ENCODE measurements at regions not wholly inside any gene's neighbourhood (a gene's known extent, or its start where the extent isn't known, plus 50 kb on each side); places are given as distances from the start of the nearest gene placed in this dataset.
"Not testable (repeated sequence)": the region's sequence is repeated elsewhere in the genome, so short reads cannot be mapped to it uniquely, and the experiment has no call there.

- peaks cover 0 to 2% of the 10 kb centered on the region in 2 donors for H3K9me3 ChIP-seq (ENCODE audit: control insufficient read depth in 2 of 2, insufficient read depth in 1 of 2, low read length in 1 of 2)
- H3K4me3 ChIP-seq (ENCODE audit: low read length in 2 of 2): no peak overlapping the region
- H3K27me3 ChIP-seq (ENCODE audit: control insufficient read depth in 2 of 2, insufficient read depth in 1 of 2, low read length in 1 of 2): no peaks in the 10 kb centered on the region
- no peak overlapping the region for H3K27ac ChIP-seq (ENCODE audit: low read depth in 1 of 2, low read length in 1 of 2)
- H3K4me1 ChIP-seq (ENCODE audit: control insufficient read depth in 2 of 2, insufficient read depth in 2 of 2, low read length in 2 of 2): no peaks in the 10 kb centered on the region
- WGBS: 91% methylated on average over 5 of the region's 5 CpGs
- no peaks in the 10 kb centered on the region for H3K36me3 ChIP-seq (ENCODE audit: control insufficient read depth in 2 of 2, insufficient read depth in 2 of 2, low read length in 1 of 2)
- no peak for DNase-seq (ENCODE audit: low read depth in 6 of 9, low spot score in 9 of 9)
Measured at GRCh38 chr4:187387739-187388138, 607.8 kb upstream of the ZFP42 start.

DNA sequence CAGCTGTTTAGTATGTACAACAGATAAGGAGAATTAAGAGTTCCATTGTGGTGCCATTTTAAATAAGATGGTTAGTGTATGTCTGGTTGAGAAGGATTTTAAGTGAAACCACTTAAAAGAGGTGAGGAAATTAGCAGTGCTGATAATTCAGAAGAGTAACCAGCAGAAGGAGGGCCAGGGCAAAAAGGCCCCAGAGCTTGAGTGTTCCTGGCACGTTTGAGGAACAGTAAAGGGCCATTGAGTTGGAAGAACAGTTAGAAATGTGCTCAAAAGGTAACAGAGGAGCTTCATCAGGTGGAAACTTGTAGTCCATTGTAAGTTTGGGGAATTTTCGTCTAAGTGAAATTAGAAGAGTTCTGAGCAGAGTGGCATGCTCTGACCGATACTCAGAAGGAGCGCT lies 606.2 kb upstream of the ZFP42 start:
- peaks cover 0 to 2% of the 10 kb centered on the region in 2 donors for H3K9me3 ChIP-seq (ENCODE audit: control insufficient read depth in 2 of 2, insufficient read depth in 1 of 2, low read length in 1 of 2)
- DNase-seq (ENCODE audit: low read depth in 6 of 9, low spot score in 9 of 9): no peak
- H3K27ac ChIP-seq (ENCODE audit: low read depth in 1 of 2, low read length in 1 of 2): no peak overlapping the region
- no peaks in the 10 kb centered on the region for H3K27me3 ChIP-seq (ENCODE audit: control insufficient read depth in 2 of 2, insufficient read depth in 1 of 2, low read length in 1 of 2)
- WGBS: 79% methylated on average over 4 of the region's 4 CpGs
- no peaks in the 10 kb centered on the region for H3K36me3 ChIP-seq (ENCODE audit: control insufficient read depth in 2 of 2, insufficient read depth in 2 of 2, low read length in 1 of 2)
- no peaks in the 10 kb centered on the region for H3K4me1 ChIP-seq (ENCODE audit: control insufficient read depth in 2 of 2, insufficient read depth in 2 of 2, low read length in 2 of 2)
- no peak overlapping the region for H3K4me3 ChIP-seq (ENCODE audit: low read length in 2 of 2)

DNA sequence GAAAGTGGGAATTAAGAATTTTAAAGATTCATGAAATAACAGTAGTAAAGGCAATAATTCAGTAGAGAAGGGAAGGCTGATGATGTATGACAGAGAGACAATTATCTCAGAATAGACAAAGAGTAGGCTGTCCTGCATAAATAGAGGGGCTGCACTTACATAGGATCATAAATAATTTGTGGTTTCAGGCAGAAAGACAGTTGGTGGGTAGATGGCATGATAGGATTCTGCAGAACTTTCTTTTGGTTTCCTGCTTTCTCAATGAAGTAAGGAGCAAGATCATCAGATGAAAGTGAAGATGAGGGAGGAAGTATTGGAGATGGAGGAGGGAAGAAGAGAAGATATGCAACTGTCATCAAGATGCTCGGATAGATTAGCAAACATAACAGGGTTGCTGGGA lies 604.9 kb upstream of the ZFP42 start:
- Histone ChIP-seq H3K4me3 (ENCODE audit: low read length in 2 of 2) (no peak overlapping the region), H3K27ac (ENCODE audit: low read depth in 1 of 2, low read length in 1 of 2) (no peak overlapping the region), H3K36me3 (ENCODE audit: control insufficient read depth in 2 of 2, insufficient read depth in 2 of 2, low read length in 1 of 2) (no peaks in the 10 kb centered on the region), H3K27me3 (ENCODE audit: control insufficient read depth in 2 of 2, insufficient read depth in 1 of 2, low read length in 1 of 2) (no peaks in the 10 kb centered on the region), H3K4me1 (ENCODE audit: control insufficient read depth in 2 of 2, insufficient read depth in 2 of 2, low read length in 2 of 2) (no peaks in the 10 kb centered on the region), H3K9me3 (ENCODE audit: control insufficient read depth in 2 of 2, insufficient read depth in 1 of 2, low read length in 1 of 2) (peaks cover 0 to 2% of the 10 kb centered on the region in 2 donors)
- no peak for DNase-seq (ENCODE audit: low read depth in 6 of 9, low spot score in 9 of 9)
- 88% methylated on average over 1 of the region's 1 CpG for WGBS

DNA sequence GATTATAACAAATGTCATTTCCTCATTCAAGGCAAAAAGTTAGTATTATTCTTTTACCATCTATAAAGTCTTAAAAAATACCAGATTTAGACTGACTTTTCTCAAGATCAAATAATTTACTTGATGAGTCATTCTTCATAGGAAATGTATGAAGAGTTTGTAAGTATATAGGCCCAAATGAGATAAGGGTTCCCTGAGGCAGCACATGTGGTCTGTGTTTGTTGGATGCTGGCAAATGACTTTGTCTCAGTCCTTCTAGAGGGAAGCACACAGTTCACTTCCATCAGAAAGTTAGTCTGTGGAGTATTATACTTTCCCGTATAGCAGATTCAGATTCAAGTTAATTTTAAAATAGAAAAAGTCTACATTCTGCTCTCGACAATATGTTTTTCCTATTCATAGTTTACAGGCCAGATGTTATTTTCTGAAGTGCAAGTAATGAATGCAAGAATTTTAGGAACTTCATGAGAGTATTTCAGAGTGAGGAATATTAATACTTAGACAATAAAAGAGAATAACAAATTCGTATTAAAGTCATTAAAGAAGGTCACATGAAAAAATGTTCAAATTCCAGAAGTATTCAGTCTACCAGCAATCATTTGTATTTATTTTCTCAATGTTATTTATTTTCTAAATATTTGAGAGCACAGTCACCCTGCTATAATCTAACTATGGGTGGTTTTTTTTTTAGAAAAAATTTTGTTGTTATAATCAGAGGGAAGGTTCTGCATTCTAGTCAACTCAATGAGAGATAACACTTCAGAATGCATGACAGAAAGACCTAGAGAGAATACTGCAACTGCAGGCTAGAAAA lies 601.8 kb upstream of the ZFP42 start:
- no peaks in the 10 kb centered on the region for H3K4me1 ChIP-seq (ENCODE audit: control insufficient read depth in 2 of 2, insufficient read depth in 2 of 2, low read length in 2 of 2)
- DNase-seq (ENCODE audit: low read depth in 6 of 9, low spot score in 9 of 9): no peak
- H3K27me3 ChIP-seq (ENCODE audit: control insufficient read depth in 2 of 2, insufficient read depth in 1 of 2, low read length in 1 of 2): no peaks in the 10 kb centered on the region
- H3K27ac ChIP-seq (ENCODE audit: low read depth in 1 of 2, low read length in 1 of 2): no peak overlapping the region
- H3K4me3 ChIP-seq (ENCODE audit: low read length in 2 of 2): no peak overlapping the region
- WGBS: 85% methylated on average over 3 of the region's 3 CpGs
- no peaks in the 10 kb centered on the region for H3K36me3 ChIP-seq (ENCODE audit: control insufficient read depth in 2 of 2, insufficient read depth in 2 of 2, low read length in 1 of 2)
- peaks cover 0 to 2% of the 10 kb centered on the region in 2 donors for H3K9me3 ChIP-seq (ENCODE audit: control insufficient read depth in 2 of 2, insufficient read depth in 1 of 2, low read length in 1 of 2)

- no peak for DNase-seq (ENCODE audit: low read depth in 6 of 9, low spot score in 9 of 9)
- Histone ChIP-seq H3K4me1 (ENCODE audit: control insufficient read depth in 2 of 2, insufficient read depth in 2 of 2, low read length in 2 of 2) (no peaks in the 10 kb centered on the region), H3K27ac (ENCODE audit: low read depth in 1 of 2, low read length in 1 of 2) (no peak overlapping the region), H3K27me3 (ENCODE audit: control insufficient read depth in 2 of 2, insufficient read depth in 1 of 2, low read length in 1 of 2) (no peaks in the 10 kb centered on the region), H3K4me3 (ENCODE audit: low read length in 2 of 2) (no peak overlapping the region), H3K36me3 (ENCODE audit: control insufficient read depth in 2 of 2, insufficient read depth in 2 of 2, low read length in 1 of 2) (no peaks in the 10 kb centered on the region), H3K9me3 (ENCODE audit: control insufficient read depth in 2 of 2, insufficient read depth in 1 of 2, low read length in 1 of 2) (no peaks in the 10 kb centered on the region)
- 85% methylated on average over 6 of the region's 6 CpGs for WGBS
Measured at GRCh38 chr4:187396106-187396505, 599.5 kb upstream of the ZFP42 start.

- 93% methylated on average over 10 of the region's 10 CpGs for WGBS
- H3K4me1 ChIP-seq (ENCODE audit: control insufficient read depth in 2 of 2, insufficient read depth in 2 of 2, low read length in 2 of 2); H3K27me3 ChIP-seq (ENCODE audit: control insufficient read depth in 2 of 2, insufficient read depth in 1 of 2, low read length in 1 of 2); H3K27ac ChIP-seq (ENCODE audit: low read depth in 1 of 2, low read length in 1 of 2); H3K4me3 ChIP-seq (ENCODE audit: low read length in 2 of 2); DNase-seq (ENCODE audit: low read depth in 6 of 9, low spot score in 9 of 9); H3K36me3 ChIP-seq (ENCODE audit: control insufficient read depth in 2 of 2, insufficient read depth in 2 of 2, low read length in 1 of 2): not testable (repeated sequence)
- peaks cover 0 to 13% of the 10 kb centered on the region in 2 donors for H3K9me3 ChIP-seq (ENCODE audit: control insufficient read depth in 2 of 2, insufficient read depth in 1 of 2, low read length in 1 of 2)
Measured at GRCh38 chr4:187408447-187408846, 587.1 kb upstream of the ZFP42 start.

DNA sequence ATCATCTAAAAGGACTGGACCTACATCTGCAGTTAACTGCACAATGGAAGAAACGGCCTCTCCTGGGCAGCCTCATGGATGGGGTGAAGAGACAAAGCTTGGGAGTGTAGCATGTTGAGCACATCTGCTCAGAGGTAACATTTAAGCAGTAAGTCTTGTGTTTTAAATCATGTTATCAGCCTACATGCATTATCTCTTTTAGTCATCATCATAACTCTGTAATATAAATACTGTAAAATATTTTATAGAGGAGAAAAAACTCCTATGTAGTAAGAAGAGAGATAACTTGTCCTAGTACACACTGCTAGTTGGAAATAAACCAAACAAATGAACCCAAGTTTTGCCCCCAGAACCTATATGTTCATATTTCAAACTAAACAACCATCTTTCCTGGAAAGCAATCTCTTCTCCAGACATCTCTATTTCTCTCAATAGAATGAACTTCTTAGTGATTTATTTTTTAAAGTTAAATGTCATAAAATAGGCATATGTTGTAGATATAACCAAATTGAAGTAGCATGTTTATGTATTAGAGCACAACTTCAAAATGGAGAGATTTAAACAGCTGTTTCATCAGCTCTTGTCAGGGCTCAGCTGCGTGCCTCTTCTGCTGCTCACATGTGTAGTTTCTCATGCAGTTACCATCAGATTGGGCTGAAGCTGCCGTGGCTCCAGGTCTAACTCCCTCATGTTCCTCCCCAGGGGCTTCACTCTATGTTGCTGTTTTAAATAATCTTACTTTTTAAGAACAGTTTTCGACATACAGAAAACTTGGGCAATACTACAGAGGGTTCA lies 581.8 kb upstream of the ZFP42 start:
- 85% methylated on average over 4 of the region's 4 CpGs for WGBS
- no peak for DNase-seq (ENCODE audit: low read depth in 6 of 9, low spot score in 9 of 9)
- Histone ChIP-seq H3K27me3 (ENCODE audit: control insufficient read depth in 2 of 2, insufficient read depth in 1 of 2, low read length in 1 of 2) (no peaks in the 10 kb centered on the region), H3K36me3 (ENCODE audit: control insufficient read depth in 2 of 2, insufficient read depth in 2 of 2, low read length in 1 of 2) (no peaks in the 10 kb centered on the region), H3K9me3 (ENCODE audit: control insufficient read depth in 2 of 2, insufficient read depth in 1 of 2, low read length in 1 of 2) (no peaks in the 10 kb centered on the region), H3K4me3 (ENCODE audit: low read length in 2 of 2) (no peak overlapping the region), H3K27ac (ENCODE audit: low read depth in 1 of 2, low read length in 1 of 2) (no peak overlapping the region), H3K4me1 (ENCODE audit: control insufficient read depth in 2 of 2, insufficient read depth in 2 of 2, low read length in 2 of 2) (no peaks in the 10 kb centered on the region)

DNA sequence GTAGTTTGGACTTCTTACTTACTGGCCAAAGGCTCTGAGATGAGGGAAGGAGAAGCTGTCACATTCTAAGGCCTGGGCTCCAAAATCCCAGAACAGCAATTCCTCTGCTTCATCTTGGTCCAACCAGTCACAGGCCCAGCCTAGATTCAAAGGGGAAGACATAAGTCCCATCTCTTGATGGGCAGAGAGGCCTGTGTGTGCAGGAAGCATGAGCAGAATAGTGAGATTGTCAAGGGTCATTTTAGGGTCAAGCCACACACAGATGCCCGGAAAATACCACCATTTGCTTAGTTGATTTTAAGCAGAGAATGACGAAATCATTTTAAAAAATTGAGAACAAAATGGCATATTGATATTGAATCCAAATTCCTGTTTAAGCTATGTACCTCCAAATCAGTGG lies 580.9 kb upstream of the ZFP42 start:
- no peak overlapping the region for H3K27ac ChIP-seq (ENCODE audit: low read depth in 1 of 2, low read length in 1 of 2)
- no peaks in the 10 kb centered on the region for H3K36me3 ChIP-seq (ENCODE audit: control insufficient read depth in 2 of 2, insufficient read depth in 2 of 2, low read length in 1 of 2)
- no peak overlapping the region for H3K4me3 ChIP-seq (ENCODE audit: low read length in 2 of 2)
- 90% methylated on average over 2 of the region's 2 CpGs for WGBS
- DNase-seq (ENCODE audit: low read depth in 6 of 9, low spot score in 9 of 9): no peak
- no peaks in the 10 kb centered on the region for H3K4me1 ChIP-seq (ENCODE audit: control insufficient read depth in 2 of 2, insufficient read depth in 2 of 2, low read length in 2 of 2)
- no peaks in the 10 kb centered on the region for H3K27me3 ChIP-seq (ENCODE audit: control insufficient read depth in 2 of 2, insufficient read depth in 1 of 2, low read length in 1 of 2)
- no peaks in the 10 kb centered on the region for H3K9me3 ChIP-seq (ENCODE audit: control insufficient read depth in 2 of 2, insufficient read depth in 1 of 2, low read length in 1 of 2)

GRCh38 chr4:187415231-187415630 lies 580.3 kb upstream of the ZFP42 start:
- no peaks in the 10 kb centered on the region for H3K4me1 ChIP-seq (ENCODE audit: control insufficient read depth in 2 of 2, insufficient read depth in 2 of 2, low read length in 2 of 2)
- no peak for DNase-seq (ENCODE audit: low read depth in 6 of 9, low spot score in 9 of 9)
- WGBS: 78% methylated on average over 3 of the region's 3 CpGs
- no peaks in the 10 kb centered on the region for H3K36me3 ChIP-seq (ENCODE audit: control insufficient read depth in 2 of 2, insufficient read depth in 2 of 2, low read length in 1 of 2)
- no peak overlapping the region for H3K4me3 ChIP-seq (ENCODE audit: low read length in 2 of 2)
- H3K9me3 ChIP-seq (ENCODE audit: control insufficient read depth in 2 of 2, insufficient read depth in 1 of 2, low read length in 1 of 2): no peaks in the 10 kb centered on the region
- no peak overlapping the region for H3K27ac ChIP-seq (ENCODE audit: low read depth in 1 of 2, low read length in 1 of 2)
- H3K27me3 ChIP-seq (ENCODE audit: control insufficient read depth in 2 of 2, insufficient read depth in 1 of 2, low read length in 1 of 2): no peaks in the 10 kb centered on the region

Data from thymus (tissue), 11 donors.